Lower leg skin (tissue), 3 donors: ENCODE measurements at regions not wholly inside any gene's neighbourhood (a gene's known extent, or its start where the extent isn't known, plus 50 kb on each side); places are given as distances from the start of the nearest gene placed in this dataset.

ENCODE experiments used
- POLR2A ChIP-seq, 2 donors: fragments of 450-650 bp; IDR thresholded peaks; one replicate each; pipeline ENCODE4 v1.6.1; 2016 to 2017; ENCODE audit warnings: antibody characterized with exemption in 2 of 2, mild to moderate bottlenecking in 1 of 2, moderate library complexity in 1 of 2
- TF ChIP-seq, protein P1 (sequence below), 3 donors: fragments of 450-650 bp; IDR thresholded peaks; one replicate each; pipeline ENCODE4 v1.5.1; 2016; ENCODE audit warnings: antibody characterized with exemption in 3 of 3, mild to moderate bottlenecking in 3 of 3, moderate library complexity in 2 of 3

DNA sequence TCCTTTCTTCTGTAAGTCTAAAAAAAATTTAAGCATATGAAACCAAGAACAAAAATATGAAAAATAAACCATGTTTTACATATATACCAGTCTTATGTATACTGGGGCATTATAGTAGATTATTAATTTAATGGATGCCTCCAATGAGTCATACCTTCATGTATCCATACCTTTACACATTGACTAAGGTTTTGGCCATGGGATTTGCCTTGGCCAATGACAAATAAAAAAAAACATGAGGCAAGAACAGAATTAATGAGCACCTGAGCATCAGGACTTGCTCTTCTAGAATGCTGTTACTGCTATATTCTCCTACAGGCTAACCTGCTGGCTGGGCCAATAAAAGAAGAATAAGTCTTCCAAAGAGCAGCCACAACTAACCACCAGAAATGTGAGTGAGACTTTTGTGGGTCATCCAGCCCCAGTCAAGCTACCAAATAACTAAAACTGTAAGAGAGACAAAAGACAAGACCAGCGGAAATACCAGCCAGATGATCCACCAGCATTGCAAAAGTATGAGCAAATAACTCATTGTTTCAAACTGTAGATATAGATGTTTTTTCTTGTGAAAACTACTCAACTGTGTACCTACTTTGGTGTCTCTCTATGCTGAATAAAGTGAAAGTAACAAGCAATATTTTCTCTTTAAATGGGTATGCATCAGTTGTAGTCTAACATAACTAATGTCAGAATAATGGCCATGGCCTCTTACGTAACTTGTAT lies 749.6 kb upstream of the VRK2 start:
- TF ChIP-seq, protein P1, sequence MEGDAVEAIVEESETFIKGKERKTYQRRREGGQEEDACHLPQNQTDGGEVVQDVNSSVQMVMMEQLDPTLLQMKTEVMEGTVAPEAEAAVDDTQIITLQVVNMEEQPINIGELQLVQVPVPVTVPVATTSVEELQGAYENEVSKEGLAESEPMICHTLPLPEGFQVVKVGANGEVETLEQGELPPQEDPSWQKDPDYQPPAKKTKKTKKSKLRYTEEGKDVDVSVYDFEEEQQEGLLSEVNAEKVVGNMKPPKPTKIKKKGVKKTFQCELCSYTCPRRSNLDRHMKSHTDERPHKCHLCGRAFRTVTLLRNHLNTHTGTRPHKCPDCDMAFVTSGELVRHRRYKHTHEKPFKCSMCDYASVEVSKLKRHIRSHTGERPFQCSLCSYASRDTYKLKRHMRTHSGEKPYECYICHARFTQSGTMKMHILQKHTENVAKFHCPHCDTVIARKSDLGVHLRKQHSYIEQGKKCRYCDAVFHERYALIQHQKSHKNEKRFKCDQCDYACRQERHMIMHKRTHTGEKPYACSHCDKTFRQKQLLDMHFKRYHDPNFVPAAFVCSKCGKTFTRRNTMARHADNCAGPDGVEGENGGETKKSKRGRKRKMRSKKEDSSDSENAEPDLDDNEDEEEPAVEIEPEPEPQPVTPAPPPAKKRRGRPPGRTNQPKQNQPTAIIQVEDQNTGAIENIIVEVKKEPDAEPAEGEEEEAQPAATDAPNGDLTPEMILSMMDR (IDR thresholded peaks at IDR 0.05) = no peak
- no peak for TF ChIP-seq POLR2A (IDR thresholded peaks at IDR 0.05)
